ENCODE measurements at regions not wholly inside any gene's neighbourhood (a gene's known extent, or its start where the extent isn't known, plus 50 kb on each side); places are given as distances from the start of the nearest gene placed in this dataset.

DNA sequence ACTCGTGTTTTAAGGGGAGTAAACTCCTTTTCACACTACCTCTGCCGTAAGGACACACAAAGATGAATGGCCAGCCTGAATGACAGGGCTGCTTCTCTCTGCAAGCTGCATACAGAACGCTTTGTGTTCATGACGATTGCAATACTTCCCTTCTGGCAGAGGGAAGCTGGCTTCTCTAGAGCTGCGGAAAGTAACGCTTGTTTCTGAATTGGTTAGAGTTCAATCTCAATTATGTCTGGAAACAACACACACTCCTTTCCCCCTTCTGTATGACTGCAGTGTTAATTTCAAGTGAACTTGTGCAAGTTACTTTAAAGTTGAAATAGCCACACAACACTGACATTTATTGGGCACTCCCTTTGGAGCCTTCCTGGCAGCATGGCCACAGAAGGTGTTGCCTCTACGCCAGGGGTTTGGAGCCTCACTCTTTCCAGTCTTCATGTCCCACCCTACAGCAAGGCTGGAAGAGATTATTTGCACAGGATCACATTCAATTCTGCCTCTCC lies 242.6 kb downstream of the NDFIP2 start:
- H3K27ac Mint-ChIP-seq (ENCODE audit: unreplicated experiment): peak overlapping the region; percentile 51
- no peak for DNase-seq (ENCODE audit: low read depth, low spot score)

GRCh38 chr13:79722885-79723445 lies 242.0 kb downstream of the NDFIP2 start:
- H3K9me3 Mint-ChIP-seq: no peaks in the 10 kb centered on the region
- no peak for DNase-seq (ENCODE audit: low read depth, low spot score)
- H3K36me3 Mint-ChIP-seq (ENCODE audit: low read depth): no peaks in the 10 kb centered on the region
- H3K4me1 Mint-ChIP-seq: peaks cover 26% of the 10 kb centered on the region
- no peaks in the 10 kb centered on the region for H3K27me3 Mint-ChIP-seq (ENCODE audit: low read depth)
- no peak for TF ChIP-seq CTCF (conservative IDR thresholded peaks at IDR 0.05)
- H3K4me3 Mint-ChIP-seq: no peak overlapping the region
- H3K27ac Mint-ChIP-seq (ENCODE audit: unreplicated experiment): peak overlapping the region; percentile 51

More for the DNA sequence above, 242.6 kb downstream of the NDFIP2 start:
- Mint-ChIP-seq H3K4me1 (peaks cover 26% of the 10 kb centered on the region), H3K27me3 (ENCODE audit: low read depth) (no peaks in the 10 kb centered on the region), H3K36me3 (ENCODE audit: low read depth) (no peaks in the 10 kb centered on the region), H3K4me3 (no peak overlapping the region), H3K9me3 (no peaks in the 10 kb centered on the region)
- no peak for TF ChIP-seq CTCF (conservative IDR thresholded peaks at IDR 0.05)

DNA sequence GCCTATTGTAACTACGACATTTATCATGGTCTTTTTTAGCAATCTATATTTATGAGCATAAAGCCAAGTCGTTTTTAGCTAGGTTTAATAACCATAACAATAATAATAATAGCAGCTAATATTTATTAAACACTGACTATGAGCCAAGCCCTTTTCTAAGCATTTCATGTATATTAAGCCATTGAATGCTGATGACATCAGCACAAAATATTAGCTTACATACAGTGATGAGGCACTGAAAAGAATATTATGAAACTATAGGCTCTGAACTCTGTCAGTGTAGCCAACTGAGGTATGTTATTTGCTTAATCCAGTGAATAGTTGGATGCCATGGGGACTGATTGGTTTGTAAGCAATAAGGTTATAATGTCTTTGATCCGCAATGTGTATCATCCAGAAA lies 235.2 kb downstream of the NDFIP2 start:
- no peak for TF ChIP-seq CTCF (conservative IDR thresholded peaks at IDR 0.05)
- no peaks in the 10 kb centered on the region for H3K36me3 Mint-ChIP-seq (ENCODE audit: low read depth)
- H3K27me3 Mint-ChIP-seq (ENCODE audit: low read depth): no peaks in the 10 kb centered on the region
- H3K9me3 Mint-ChIP-seq: peaks cover 3% of the 10 kb centered on the region
- H3K27ac Mint-ChIP-seq (ENCODE audit: unreplicated experiment): no peak overlapping the region
- H3K4me3 Mint-ChIP-seq: no peak overlapping the region
- H3K4me1 Mint-ChIP-seq: no peaks in the 10 kb centered on the region
- DNase-seq (ENCODE audit: low read depth, low spot score): no peak

GRCh38 chr13:79711631-79712030 lies 230.7 kb downstream of the NDFIP2 start:
- no peak overlapping the region for H3K4me3 Mint-ChIP-seq
- no peak for TF ChIP-seq CTCF (conservative IDR thresholded peaks at IDR 0.05)

DNA sequence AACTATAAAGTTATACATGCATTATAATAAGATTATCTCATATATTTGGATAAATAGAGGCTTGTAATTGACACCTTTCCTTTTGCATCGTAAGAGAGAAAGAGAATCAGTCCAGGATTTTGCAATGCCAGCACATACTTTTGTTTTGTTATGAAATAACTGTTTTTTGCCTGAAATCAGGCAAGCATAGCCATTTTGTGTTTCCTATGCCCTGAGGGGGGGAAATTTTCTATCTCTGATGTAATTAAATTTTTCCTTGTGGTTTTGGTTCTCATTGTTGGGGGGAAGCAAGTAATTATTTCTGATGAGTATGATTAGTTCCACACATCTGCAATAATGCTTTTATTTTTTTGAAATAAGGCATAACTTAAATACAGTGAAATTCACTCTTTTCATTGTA lies 229.4 kb downstream of the NDFIP2 start:
- no peak overlapping the region for H3K4me3 Mint-ChIP-seq
- H3K27me3 Mint-ChIP-seq (ENCODE audit: low read depth): no peaks in the 10 kb centered on the region
- no peak overlapping the region for H3K27ac Mint-ChIP-seq (ENCODE audit: unreplicated experiment)
- H3K4me1 Mint-ChIP-seq: peaks cover 3% of the 10 kb centered on the region
- H3K36me3 Mint-ChIP-seq (ENCODE audit: low read depth): no peaks in the 10 kb centered on the region
- TF ChIP-seq CTCF (conservative IDR thresholded peaks at IDR 0.05): no peak
- no peak for DNase-seq (ENCODE audit: low read depth, low spot score)
- peaks cover 3% of the 10 kb centered on the region for H3K9me3 Mint-ChIP-seq

More at GRCh38 chr13:79711631-79712030, 230.7 kb downstream of the NDFIP2 start:
- H3K27me3 Mint-ChIP-seq (ENCODE audit: low read depth): no peaks in the 10 kb centered on the region
- H3K4me1 Mint-ChIP-seq: peaks cover 3% of the 10 kb centered on the region
- H3K27ac Mint-ChIP-seq (ENCODE audit: unreplicated experiment): no peak overlapping the region
- H3K36me3 Mint-ChIP-seq (ENCODE audit: low read depth): no peaks in the 10 kb centered on the region
- peaks cover 3% of the 10 kb centered on the region for H3K9me3 Mint-ChIP-seq
- DNase-seq (ENCODE audit: low read depth, low spot score): no peak

All from neural crest cell (in vitro differentiated cells).